ENCODE measurements at regions not wholly inside any gene's neighbourhood (a gene's known extent, or its start where the extent isn't known, plus 50 kb on each side); places are given as distances from the start of the nearest gene placed in this dataset.

GRCh38 chr10:33494694-33495265, 160.3 kb upstream of the NRP1 start:
- no peak for TF ChIP-seq CTCF (IDR thresholded peaks at IDR 0.05)
- TF ChIP-seq POLR2A (IDR thresholded peaks at IDR 0.05): no peak
